Hepatocyte (in vitro differentiated cells): ENCODE measurements at regions not wholly inside any gene's neighbourhood (a gene's known extent, or its start where the extent isn't known, plus 50 kb on each side); places are given as distances from the start of the nearest gene placed in this dataset.

ENCODE experiments used
- CTCF ChIP-seq: fragments of 200-600 bp; sonication (generic); IDR thresholded peaks from 2 replicates; pipeline ENCODE4 v1.5.1; 2016; ENCODE audit warnings: antibody characterized with exemption, mild to moderate bottlenecking; ENCODE audit not compliant: poor library complexity
- EZH2 ChIP-seq: fragments of 200-600 bp; sonication (generic); IDR thresholded peaks from 2 replicates; pipeline ENCODE4 v1.6.1; 2016; ENCODE audit warnings: antibody characterized with exemption, mild to moderate bottlenecking, borderline replicate concordance
- EZH2phosphoT487 ChIP-seq: fragments of 200-600 bp; sonication (generic); IDR thresholded peaks from one replicate; pipeline ENCODE4 v1.6.1; 2018; ENCODE audit warnings: antibody characterized with exemption, mild to moderate bottlenecking, low read depth, moderate library complexity; ENCODE audit not compliant: unreplicated experiment, severe bottlenecking

- no peak for TF ChIP-seq CTCF
- no peak for TF ChIP-seq EZH2phosphoT487
- no peak for TF ChIP-seq EZH2
Measured at GRCh38 chr2:16013359-16013911, 73.1 kb downstream of the MYCN start.
